ENCODE measurements at regions not wholly inside any gene's neighbourhood (a gene's known extent, or its start where the extent isn't known, plus 50 kb on each side); places are given as distances from the start of the nearest gene placed in this dataset.

DNA sequence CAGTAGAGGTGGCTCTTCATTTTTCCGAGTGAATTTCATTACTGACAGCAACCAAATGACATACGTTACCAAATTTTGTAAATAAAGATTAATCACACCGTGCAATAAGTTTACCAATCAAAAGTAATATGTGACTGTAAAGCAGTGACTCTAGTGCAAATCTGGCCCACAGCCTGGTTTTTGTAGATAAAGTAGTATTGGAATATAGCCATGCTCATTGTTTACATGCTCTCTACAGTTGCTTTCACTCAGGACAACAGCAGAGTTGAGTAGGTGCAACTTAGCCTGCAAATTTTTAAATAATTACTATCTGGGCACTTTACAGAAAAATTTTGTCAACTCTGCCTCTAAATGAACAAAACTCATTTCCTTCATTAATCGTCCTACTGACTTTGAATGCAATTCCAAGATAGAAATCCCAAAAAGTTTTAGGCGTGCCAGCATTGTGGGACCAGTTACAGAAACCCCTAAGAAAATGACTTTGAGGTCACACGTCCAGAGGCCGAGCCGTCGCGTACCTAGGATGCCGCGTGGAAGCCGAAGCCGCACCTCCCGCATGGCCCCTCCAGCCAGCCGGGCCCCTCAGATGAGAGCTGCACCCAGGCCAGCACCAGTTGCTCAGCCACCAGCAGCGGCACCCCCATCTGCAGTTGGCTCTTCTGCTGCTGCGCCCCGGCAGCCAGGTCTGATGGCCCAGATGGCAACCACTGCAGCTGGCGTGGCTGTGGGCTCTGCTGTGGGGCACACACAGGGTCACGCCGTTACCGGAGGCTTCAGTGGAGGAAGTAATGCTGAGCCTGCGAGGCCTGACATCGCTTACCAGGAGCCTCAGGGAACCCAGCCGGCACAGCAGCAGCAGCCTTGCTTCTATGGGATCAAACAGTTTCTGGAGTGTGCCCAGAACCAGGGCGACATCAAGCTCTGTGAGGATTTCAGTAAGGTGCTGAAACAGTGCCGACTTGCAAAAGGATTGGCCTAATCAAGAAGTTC is 180.7 kb upstream of the TLE4 start:
- TF ChIP-seq, protein P1, sequence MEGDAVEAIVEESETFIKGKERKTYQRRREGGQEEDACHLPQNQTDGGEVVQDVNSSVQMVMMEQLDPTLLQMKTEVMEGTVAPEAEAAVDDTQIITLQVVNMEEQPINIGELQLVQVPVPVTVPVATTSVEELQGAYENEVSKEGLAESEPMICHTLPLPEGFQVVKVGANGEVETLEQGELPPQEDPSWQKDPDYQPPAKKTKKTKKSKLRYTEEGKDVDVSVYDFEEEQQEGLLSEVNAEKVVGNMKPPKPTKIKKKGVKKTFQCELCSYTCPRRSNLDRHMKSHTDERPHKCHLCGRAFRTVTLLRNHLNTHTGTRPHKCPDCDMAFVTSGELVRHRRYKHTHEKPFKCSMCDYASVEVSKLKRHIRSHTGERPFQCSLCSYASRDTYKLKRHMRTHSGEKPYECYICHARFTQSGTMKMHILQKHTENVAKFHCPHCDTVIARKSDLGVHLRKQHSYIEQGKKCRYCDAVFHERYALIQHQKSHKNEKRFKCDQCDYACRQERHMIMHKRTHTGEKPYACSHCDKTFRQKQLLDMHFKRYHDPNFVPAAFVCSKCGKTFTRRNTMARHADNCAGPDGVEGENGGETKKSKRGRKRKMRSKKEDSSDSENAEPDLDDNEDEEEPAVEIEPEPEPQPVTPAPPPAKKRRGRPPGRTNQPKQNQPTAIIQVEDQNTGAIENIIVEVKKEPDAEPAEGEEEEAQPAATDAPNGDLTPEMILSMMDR (conservative IDR thresholded peaks at IDR 0.05): no peak
- no peak for TF ChIP-seq ZFX (IDR thresholded peaks at IDR 0.05)
